Stimulated activated CD4-positive, alpha-beta T cell treated with anti-CD3 and anti-CD28 coated beads, Interleukin-4, amount 100 ng/mL, for 24 hours (primary cell): ENCODE measurements at regions not wholly inside any gene's neighbourhood (a gene's known extent, or its start where the extent isn't known, plus 50 kb on each side); places are given as distances from the start of the nearest gene placed in this dataset.

Experiments
- DNase-seq: peaks from one replicate; pipeline ENCODE4 v3.0.0-alpha.2; 2020

DNA sequence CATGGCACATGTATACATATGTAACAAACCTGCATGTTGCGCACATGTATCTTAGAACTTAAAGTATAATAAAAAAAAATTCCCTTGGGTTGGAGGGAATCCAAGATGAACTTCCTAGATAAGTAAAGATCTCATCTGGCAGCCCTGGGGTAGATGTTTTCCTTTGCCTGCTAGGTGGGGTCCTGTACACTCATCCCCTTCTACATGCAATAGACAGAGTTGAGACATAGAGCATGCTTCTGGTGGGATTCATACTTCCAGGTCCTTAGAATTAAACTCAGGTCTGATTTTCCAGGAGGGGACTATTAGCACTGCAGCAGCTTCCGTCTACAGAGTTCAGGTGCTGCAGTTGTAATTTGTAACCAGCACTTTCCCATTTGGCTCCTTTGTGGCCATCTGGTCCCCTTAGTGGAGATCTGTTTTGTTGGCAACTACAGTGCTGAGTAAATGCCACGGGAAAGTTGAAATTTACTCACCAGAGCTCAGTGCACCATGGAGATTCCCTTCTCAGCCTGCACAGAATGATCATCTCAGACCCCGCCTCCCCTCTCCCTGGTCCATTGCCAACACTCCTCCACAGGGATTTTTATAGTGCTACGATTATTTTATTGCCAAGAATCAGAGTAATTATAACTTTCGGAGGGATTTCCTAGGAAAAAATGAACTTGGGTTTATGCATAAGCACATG, 220.1 kb upstream of the E2F8 start:
- no peak for DNase-seq

DNA sequence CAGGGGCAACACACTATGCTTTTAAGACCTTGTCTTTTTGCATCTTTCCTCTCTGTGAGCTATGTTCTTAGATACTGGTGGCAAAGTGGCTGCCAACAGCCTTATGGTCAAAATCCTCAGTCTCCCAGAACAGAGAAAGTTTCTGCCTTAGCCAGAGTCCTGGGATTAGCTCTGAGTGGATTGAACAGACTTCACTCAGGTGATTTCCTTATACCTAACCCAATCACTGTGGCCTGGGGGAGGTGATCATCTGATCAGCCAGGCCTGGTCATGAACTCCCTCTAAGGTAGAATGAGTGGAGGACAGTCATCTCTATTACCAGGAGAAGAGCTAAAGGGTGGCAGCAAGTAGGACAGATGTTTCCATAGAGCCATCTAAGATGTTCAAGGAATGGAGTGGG, 218.5 kb upstream of the E2F8 start:
- no peak for DNase-seq

DNA sequence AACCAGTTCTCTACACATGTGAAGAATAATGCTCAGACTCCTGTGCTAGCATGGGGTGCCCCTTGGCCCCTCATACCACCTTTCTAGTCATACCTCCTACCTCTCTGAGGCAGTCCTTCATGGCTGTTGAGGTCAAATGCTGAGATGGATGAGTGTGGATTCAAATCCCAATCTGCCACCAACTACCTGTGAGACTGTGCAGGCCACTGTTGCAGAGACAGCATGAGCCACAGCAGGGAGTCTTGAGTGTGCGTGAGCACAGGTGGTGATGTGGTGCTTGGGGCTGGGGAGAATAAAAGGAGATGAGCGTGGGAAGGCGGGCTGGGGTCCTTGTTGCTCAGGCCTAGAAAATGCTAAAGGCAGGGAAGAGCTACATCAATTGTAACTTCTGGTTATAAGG, 218.0 kb upstream of the E2F8 start:
- no peak for DNase-seq

DNA sequence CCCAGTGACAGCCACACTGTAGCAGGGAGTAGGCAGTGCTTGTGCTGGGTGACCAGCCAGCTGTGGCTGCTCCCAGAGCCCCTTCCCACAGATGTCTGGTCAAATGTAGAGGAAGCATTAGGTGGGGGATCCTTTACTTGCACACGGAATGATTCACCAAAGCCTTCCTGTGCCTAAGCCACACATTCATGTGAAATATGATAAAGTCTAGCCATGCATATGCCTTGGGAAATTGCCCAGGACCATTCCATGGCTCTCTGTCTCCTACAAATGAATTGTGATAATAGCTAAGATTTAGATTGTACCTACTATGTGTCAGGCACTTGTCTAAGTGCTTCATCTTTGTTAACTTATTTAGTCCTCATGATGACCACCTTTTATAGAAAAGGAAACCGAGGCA, 217.5 kb upstream of the E2F8 start:
- DNase-seq: no peak

DNA sequence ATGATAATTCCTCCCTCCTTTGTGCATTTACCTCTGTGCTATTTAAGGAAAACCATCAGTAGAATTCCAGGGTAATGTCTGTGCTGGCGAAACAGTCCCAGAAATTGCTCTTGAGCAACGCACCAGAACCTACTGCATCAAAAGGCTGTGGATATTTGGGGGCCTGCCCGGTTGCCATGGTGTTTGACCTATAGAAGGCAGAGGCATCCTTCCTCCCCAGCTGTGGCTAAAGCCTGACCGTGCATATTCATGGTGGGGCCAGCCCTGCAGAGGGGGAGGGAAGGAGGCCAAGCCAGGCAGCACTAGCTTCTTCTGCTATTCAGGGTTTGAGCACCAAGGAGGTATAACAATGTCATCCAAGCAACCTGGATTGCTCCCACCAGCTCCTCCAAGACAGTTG, 215.0 kb upstream of the E2F8 start:
- no peak for DNase-seq

DNA sequence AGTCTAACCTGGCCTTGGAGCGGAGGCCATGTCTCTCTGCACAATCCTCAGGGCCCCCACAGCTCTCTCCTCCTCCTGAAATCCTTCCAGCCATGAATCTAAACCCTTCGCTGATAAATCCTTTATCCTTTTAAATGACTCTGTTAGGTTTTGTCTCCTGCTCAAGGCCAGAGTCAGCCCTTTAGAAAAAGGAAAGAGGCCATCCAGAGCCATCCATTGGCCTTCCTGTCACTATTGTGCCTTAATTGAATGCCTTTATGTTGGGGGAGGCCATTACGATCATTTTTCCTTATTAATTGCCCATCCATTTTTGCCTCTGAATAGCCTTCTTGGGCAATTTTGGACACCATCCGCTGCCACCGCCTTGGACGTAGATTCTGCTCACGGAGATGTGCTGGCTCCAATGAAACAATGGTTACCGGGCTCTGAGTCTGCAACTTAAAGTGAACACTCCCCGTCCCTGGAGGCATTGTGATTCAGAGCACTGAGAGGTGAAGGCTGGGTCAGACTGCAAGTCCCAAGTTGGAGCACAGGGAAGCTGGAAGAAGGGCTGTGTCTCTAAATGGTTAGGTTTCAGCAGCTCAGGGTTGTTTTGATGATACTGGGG, 213.0 kb upstream of the E2F8 start:
- DNase-seq: no peak

DNA sequence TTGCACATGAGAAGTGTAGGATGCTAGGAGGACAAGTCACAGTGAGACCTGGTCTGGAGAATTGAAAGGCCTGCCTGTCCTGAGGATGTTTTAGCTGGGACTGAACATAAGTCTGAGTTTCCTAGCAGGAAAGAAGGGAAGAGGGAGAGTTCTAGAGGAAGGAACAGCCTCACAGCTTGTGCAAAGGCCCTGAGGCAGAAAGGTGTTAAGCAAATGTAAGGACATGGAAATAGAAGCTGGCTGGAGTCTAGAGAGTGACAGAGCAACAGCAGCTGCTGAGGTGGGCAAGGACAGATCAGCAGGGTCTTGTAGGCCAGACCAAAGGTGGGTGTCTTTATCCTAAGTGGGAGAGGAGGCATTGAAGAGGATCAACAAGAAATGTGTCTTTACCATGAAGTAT, 210.9 kb upstream of the E2F8 start:
- no peak for DNase-seq

DNA sequence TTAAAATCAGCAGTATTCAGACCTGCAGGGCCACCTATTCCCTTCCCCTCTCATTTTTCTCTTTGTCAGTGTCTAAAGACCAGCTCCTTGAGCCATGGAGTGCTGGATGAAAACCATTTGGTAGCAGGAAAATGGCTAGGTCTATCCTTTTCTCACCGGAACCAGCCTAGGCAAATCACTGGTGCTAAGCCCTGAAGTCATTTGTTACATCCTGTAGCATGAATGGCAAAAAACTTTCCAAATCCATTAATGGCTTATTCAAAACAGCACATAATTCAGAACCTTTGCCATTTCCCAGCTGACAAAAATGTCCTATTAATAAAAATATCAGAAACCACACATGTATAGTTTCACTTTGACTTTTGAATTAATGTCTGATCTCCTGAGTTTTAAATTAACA, 209.5 kb upstream of the E2F8 start:
- DNase-seq: no peak

DNA sequence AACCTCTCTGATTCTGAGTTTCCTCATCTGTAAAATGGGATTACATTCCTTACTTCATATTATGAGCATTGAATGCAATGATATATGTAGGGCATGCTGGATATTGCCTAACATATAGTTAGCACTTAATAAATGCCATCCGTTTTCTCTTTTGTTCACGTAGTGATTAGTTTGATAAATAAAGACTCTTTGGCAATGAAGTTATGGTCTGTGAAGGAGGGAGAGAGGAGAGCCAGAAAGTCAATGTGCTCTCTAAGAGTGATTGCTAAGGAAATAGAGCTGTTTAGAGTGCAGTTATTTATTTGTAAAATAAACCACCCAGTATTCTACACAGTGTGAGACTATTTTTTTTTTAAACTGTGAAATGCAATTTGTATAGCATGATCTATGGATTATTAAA, 207.9 kb upstream of the E2F8 start:
- no peak for DNase-seq

DNA sequence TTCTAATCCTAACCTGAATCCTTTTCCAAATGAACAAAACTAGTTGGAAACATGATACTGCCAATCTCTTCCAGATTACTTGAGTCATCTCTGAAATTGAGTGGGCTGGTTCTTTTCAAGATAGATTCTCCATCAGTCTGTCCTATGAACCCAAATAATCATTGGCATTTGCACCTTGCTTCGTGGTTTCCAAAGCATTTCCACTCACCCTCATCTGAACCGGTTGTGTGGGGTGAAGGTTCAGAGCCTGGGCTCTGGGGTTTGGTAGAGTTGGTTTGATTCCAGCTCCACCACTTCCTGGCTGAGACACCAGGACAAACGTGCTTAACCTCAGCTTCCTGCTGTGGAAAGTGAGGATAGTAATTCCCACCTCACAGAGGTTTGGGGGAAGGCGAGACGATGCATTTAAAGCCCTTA, 206.4 kb upstream of the E2F8 start:
- no peak for DNase-seq

DNA sequence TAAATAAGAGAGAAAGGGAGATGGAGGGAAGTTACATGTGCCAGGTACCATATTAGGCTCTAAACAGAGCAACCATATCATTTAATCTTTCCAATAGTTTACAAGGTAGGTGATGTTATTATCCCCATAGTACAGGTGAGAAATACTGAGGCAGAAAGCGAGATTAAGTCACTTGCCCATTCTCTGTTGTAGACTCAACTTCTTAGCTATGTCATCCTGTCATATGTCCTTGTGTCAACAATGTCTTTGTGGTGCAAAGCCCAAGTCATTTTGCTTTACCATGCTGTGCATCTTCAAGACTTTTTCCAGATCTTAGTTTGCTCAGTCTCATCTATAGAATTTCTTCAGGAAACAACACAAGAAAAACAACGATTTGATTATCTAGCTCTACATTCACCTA, 205.0 kb upstream of the E2F8 start:
- DNase-seq: no peak

DNA sequence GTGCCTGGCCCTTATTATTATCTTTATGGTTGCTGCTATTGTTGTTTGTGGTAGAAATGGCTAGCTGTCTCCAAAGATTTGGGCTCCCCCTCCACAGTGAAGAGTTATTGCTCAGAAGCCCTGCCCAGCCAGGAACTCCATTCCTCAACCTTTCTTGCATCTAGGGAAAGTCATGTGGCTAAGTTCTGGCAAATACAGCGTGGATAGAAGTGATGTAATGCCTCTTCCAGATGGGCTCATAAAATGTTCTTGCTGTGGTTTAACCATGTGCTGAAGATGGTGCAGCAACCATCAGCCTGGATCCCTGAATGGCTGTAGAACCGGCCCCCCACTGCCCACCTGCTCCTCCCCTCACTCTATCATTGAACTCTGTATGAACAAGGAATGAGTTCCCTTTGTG, 203.5 kb upstream of the E2F8 start:
- no peak for DNase-seq

DNA sequence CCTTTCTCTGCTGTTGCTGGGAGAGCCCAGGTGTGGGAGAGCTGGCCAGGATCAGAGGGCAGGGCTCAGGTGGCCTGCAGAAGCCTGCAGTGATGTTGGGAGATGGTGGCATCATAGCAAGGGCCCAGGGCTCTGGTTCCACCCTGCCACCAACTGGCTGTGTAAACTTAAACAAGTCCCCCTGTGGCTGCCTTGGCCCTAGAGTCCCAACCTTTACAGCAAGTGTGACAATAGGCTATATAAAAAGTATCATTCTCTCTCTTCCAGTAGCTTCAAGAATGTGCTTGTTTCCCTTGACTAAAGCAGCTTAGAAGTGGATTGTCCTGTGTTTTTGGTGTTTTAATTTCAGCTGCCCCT, 201.8 kb upstream of the E2F8 start:
- no peak for DNase-seq

DNA sequence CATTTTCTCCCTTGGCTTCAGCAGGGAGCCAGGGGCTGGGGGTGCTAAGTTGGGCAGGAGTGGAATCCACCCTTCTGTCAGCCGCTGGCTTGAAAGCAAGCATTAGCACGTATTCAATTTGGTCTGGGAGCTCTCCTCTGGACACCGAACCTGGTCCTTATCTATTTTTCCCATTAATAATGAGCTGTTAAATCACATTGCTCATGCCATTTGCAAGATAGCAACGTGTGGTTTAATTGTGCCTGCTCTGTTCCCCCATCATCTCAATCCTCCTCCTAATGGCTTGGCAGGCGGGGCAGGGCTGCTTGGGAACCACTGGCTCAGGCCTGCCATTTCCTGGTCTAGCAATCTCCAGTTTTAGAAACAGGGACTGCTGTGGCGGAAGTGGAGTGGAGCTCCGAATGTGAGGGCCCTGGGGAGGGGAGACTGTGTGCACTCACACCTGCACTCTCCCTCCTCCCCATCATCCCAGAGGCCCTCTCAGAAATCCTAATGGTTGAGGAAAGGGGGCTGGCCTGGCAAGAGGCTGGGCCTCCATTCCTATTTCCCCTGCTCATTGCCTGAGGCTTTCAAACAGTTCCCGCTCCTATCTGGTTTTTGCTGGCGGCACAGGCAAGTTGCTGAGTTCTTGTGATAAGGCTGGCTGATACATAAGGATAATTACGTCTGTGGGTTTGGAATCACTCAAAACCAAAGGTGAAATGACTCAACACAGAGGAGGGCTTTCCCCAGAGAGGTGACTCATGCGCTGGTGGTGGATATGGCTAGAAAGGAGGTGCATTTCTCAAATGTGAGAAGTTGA, 201.2 kb upstream of the E2F8 start:
- DNase-seq: peak; percentile 56

DNA sequence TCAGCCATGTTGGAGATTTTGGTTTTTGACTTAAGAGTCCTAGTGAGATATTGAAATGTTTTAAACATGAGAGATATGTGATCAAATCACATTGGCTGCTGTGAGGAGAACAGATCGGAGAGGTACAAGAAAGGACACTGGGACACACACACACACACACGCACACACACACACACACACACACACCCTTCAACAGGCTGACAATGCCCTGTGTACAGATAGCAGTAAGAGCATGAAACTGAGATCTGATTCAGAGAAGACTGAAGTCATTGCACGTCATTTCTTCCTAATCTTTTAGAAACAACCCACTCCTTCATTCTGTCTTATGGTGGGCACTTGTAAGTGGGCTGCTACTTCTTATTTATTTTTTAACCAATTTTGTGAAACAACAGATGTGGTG, 200.5 kb upstream of the E2F8 start:
- no peak for DNase-seq

DNA sequence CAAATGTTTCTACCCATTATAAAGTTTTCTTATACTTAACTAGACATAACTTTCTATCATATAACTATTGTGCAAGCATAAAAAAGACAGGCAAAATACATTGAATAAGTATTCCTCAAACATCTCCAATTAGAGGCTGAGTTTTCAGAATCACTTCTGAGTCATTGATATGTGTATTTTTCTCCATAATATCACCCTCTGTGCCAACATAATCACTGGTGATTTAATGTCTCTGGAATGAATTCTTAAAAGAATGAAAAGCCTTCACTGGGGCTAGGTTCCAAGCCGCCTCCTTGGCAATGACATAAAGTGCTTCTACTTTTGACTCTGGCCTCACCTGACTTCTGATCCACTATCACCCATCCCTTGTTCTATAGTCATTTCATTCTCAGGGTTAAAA, 197.0 kb upstream of the E2F8 start:
- DNase-seq: no peak

DNA sequence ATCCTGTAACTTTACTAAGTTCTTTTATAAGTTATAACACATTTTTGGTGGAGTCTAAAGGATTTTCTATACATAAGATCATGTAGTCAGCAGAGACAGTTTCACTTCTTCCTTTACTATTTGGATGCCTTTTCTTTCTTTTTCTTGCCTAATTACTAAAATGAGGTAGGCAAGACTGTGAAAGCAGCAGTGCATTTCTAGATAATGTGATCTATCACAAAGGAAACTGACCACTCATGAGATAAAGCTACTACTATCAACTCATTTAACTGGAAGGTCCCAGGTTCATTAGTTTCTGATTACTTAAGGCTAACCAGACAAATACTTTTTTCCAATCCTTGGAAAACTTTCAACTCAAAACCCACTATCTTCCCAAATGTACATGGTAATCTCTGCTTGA, 196.2 kb upstream of the E2F8 start:
- DNase-seq: no peak

DNA sequence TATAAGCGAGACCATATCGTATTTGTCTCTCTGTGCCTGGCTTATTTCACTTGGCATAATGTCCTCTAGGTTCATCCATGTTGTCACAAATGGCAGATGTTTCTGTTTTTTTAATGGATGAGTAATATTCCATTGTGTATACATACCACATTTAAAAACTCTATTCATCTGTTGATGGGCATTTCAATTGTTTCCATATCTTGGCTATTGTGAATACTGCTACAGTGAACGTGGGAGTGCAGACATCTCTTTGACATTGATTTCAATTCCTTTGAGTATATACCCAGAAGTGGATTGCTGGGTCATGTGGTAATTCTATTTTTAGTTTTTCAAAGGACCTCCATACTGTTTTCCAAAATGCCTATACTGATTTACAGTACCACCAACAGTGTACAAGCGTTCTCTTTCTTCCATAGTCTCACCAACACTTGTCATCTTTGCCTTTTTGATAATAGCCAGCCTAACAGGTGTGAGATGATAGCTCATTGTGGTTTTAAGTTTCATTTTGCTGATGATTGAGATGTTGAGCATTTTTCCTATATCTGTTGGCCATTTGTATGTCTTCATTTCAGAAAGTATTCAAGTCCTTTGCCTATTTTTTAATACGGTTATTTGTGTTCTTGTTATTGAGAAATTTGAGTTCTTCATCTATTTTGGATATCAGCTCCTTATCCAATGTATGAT, 194.7 kb upstream of the E2F8 start:
- DNase-seq: no peak

DNA sequence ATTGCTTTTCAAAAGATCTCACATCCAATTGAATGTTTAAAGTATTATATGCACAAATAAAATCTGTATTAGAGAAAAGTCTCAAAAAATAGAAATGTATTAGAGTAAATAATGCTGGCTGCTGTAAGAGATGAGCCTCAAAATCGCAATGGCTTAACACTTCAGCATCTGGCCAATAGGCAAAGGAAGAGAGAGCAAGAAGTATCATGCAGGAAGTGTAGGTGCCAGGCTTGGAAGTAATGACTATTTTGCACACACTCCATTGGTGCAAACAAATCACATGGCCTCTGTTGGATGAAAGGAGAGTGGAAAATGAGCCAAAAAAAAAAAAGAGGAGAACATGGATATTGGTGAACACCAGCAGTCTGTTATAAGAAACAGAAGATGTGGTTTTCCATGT, 193.0 kb upstream of the E2F8 start:
- no peak for DNase-seq

DNA sequence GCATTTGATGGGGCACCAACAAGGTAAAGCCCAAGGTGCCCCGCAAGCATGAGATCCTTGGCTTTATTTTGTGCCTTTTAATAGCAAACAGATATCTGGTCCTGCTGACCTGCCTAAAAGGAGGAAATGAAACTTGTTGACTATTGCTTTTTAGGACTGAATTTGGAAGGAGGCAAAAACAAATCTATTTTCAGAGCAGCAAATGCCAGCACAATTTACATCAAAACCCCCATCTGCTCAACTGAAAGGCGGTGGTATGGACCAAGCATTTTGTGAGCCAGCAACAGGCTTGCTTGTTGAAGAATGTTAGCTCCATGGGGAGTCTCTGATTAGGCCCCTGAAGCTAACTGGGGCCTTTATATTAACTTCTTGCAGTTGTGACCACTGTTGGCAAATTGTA, 192.6 kb upstream of the E2F8 start:
- no peak for DNase-seq

DNA sequence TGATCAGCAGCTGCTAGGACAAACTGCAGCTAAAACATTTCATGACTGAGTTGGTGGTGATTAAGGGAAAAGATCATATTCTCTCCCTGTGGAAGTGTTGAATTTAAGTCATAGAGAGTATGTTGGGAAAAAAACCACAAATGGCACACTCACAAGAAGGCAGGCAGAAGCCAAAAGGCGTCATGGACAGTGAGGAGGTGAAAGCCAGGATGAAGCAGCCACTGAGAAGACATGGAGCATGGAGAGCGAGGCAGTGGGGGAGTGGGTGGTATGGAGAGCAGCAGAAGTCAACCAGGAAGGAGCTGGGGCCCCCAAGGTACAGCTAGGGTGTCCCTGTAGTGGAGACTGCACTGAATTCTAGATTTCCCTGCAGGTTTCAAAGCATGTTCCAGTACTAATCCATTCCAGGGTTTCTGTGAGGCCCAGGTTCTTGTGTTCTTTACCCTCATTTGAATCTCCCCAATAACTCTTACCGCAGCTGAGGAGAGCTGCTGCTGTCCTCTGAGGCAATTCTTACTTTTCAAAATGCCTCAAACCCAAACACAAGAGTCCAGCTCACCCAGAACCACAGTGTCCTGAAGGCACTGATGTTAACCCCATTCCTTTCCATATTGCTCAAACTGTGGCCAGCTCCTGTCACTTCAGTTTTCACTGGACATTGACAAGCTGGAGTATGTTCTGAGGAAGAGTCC, 191.8 kb upstream of the E2F8 start:
- DNase-seq: no peak

DNA sequence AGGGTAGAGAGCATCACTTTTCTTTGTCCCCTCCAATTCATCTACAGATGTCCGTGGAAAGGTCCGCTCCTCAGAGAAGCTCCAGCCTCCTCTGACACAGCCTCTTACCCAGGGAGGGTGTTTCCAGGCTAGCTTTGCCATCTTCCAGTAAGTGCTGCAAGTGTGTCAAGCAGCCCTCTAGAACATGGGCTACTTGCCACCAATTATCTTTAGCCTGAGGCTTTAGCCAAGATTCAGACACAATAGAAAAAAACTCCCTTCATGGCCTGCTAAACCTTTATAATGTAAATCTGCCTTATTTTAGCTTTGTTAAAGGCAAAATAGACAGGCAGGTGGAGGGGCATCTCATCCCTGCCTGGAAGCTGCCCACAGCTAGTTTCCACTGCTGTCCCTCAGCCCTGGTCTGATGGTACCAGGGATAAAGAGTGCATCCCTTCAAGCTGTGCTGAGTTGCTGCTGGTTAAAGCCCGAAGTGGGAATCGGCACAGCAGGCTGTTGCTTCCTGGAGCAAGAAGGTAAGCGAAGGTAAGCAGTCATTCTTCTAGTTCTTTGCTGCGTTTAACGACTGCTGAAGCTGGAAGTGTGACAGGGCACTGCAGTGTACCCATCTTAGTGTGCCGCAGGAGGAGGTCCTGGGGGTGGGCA, 190.1 kb upstream of the E2F8 start:
- no peak for DNase-seq

DNA sequence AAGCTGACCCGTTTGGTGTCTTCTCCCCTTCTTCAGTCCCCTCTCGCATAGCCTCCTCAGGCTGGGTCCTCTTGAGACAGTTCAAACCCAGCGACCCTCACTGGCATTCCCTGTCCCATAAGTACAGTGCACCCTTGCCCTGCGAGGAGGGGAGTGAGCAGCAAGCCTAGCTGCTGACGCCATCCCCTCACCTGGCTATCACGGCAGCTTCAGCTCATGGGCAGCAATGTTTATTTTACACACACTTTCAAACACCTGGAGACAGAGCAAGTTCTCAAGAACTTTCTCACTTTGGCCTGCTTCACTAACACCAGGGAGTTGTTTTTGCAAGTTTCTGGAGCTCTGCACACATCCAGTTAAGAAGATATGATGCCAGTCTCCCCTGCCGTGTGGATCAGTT, 189.6 kb upstream of the E2F8 start:
- DNase-seq: no peak
